Jurkat, Clone E6-1 (cell line): ENCODE measurements at regions not wholly inside any gene's neighbourhood (a gene's known extent, or its start where the extent isn't known, plus 50 kb on each side); places are given as distances from the start of the nearest gene placed in this dataset.
"Not testable (repeated sequence)": the region's sequence is repeated elsewhere in the genome, so short reads cannot be mapped to it uniquely, and the experiment has no call there.

ENCODE experiments used
- DNase-seq: peaks from one replicate; pipeline ENCODE4 v3.0.0-alpha.2; 2011; ENCODE audit warnings: low read depth, low spot score
- H3K4me3 ChIP-seq: 2 replicates; pipeline ENCODE4 v1.5.1; 2011; ENCODE audit warnings: mild to moderate bottlenecking, low read length, control low read depth, moderate library complexity

GRCh38 chr13:54627646-54628372 lies 1599.2 kb downstream of the OLFM4 start:
- no peak for DNase-seq
- no peak overlapping the region for H3K4me3 ChIP-seq

- DNase-seq = no peak
Observed at GRCh38 chr13:54628383-54628782, 1599.8 kb downstream of the OLFM4 start.

GRCh38 chr13:54633456-54633855 lies 1604.8 kb downstream of the OLFM4 start:
- no peak overlapping the region for H3K4me3 ChIP-seq
- DNase-seq = no peak

More at GRCh38 chr13:54628383-54628782, 1599.8 kb downstream of the OLFM4 start:
- no peak overlapping the region for H3K4me3 ChIP-seq

- no peak overlapping the region for H3K4me3 ChIP-seq
- DNase-seq = no peak
Observed at GRCh38 chr13:54636231-54636630, 1607.6 kb downstream of the OLFM4 start.

GRCh38 chr13:54637366-54637765 lies 1608.8 kb downstream of the OLFM4 start:
- no peak for DNase-seq

GRCh38 chr13:54640719-54641118 lies 1612.1 kb downstream of the OLFM4 start:
- DNase-seq = no peak
- H3K4me3 ChIP-seq = no peak overlapping the region

More at GRCh38 chr13:54637366-54637765, 1608.8 kb downstream of the OLFM4 start:
- H3K4me3 ChIP-seq = no peak overlapping the region

- no peak overlapping the region for H3K4me3 ChIP-seq
- no peak for DNase-seq
Observed at GRCh38 chr13:54643863-54644262, 1615.2 kb downstream of the OLFM4 start.

GRCh38 chr13:54647275-54647674 lies 1618.7 kb downstream of the OLFM4 start:
- H3K4me3 ChIP-seq = no peak overlapping the region
- DNase-seq = no peak

GRCh38 chr13:54657588-54657987 lies 1629.0 kb downstream of the OLFM4 start:
- no peak overlapping the region for H3K4me3 ChIP-seq
- no peak for DNase-seq

GRCh38 chr13:54658771-54659170 lies 1630.2 kb downstream of the OLFM4 start:
- no peak for DNase-seq
- no peak overlapping the region for H3K4me3 ChIP-seq

- DNase-seq = no peak
- no peak overlapping the region for H3K4me3 ChIP-seq
Observed at GRCh38 chr13:54660277-54660676, 1631.7 kb downstream of the OLFM4 start.

- DNase-seq = no peak
- H3K4me3 ChIP-seq = no peak overlapping the region
Observed at GRCh38 chr13:54676526-54677113, 1648.0 kb downstream of the OLFM4 start.

- DNase-seq = no peak
- no peak overlapping the region for H3K4me3 ChIP-seq
Observed at GRCh38 chr13:54682184-54682583, 1653.6 kb downstream of the OLFM4 start.

- H3K4me3 ChIP-seq = no peak overlapping the region
- no peak for DNase-seq
Observed at GRCh38 chr13:54687173-54687572, 1658.6 kb downstream of the OLFM4 start.

- no peak overlapping the region for H3K4me3 ChIP-seq
- no peak for DNase-seq
Observed at GRCh38 chr13:54699831-54700230, 1671.2 kb downstream of the OLFM4 start.

- H3K4me3 ChIP-seq = no peak overlapping the region
- no peak for DNase-seq
Observed at GRCh38 chr13:54705738-54706137, 1677.1 kb downstream of the OLFM4 start.

GRCh38 chr13:54706336-54706735 lies 1677.7 kb downstream of the OLFM4 start:
- DNase-seq = no peak
- H3K4me3 ChIP-seq = no peak overlapping the region

- no peak overlapping the region for H3K4me3 ChIP-seq
- DNase-seq = no peak
Observed at GRCh38 chr13:54709546-54709945, 1680.9 kb downstream of the OLFM4 start.

GRCh38 chr13:54733639-54734038 lies 1705.0 kb downstream of the OLFM4 start:
- no peak overlapping the region for H3K4me3 ChIP-seq
- peak; percentile 11 for DNase-seq

GRCh38 chr13:54737211-54737610 lies 1708.6 kb downstream of the OLFM4 start:
- not testable (repeated sequence) for H3K4me3 ChIP-seq, DNase-seq

GRCh38 chr13:54742984-54743383 lies 1714.4 kb downstream of the OLFM4 start:
- no peak overlapping the region for H3K4me3 ChIP-seq
- DNase-seq = no peak
